ENCODE measurements at regions not wholly inside any gene's neighbourhood (a gene's known extent, or its start where the extent isn't known, plus 50 kb on each side); places are given as distances from the start of the nearest gene placed in this dataset.
"Not testable (repeated sequence)": the region's sequence is repeated elsewhere in the genome, so short reads cannot be mapped to it uniquely, and the experiment has no call there.

GRCh38 chr14:48266201-48266600, 590.8 kb upstream of the MDGA2 start:
- H3K9ac ChIP-seq (ENCODE audit: insufficient read depth, low read length, poor library complexity, severe bottlenecking); H3K36me3 ChIP-seq (replicated peaks in 1 of 2; ENCODE audit: control insufficient read depth in 1 of 2, insufficient read depth in 2 of 2, low read length in 2 of 2); H3K4me2 ChIP-seq (replicated peaks; ENCODE audit: extremely low read depth, low read length, poor library complexity, severe bottlenecking); H3K36me3 Mint-ChIP-seq; H3K27me3 Mint-ChIP-seq (ENCODE audit: low read depth in 3 of 3); H3K4me1 Mint-ChIP-seq; H3K4me3 Mint-ChIP-seq; H2AFZ ChIP-seq (ENCODE audit: insufficient read depth, low read depth, low read length, poor library complexity, severe bottlenecking); H3K79me2 ChIP-seq (ENCODE audit: insufficient read depth, low read length); H3K4me3 ChIP-seq (replicated peaks in 1 of 3; ENCODE audit: low read depth in 2 of 3, low read length in 3 of 3); DNase-seq; H3K27ac ChIP-seq (ENCODE audit: low read depth in 1 of 2, low read length in 2 of 2); H3K4me1 ChIP-seq (ENCODE audit: control insufficient read depth in 1 of 2, insufficient read depth in 2 of 2, low read length in 2 of 2); H3K27me3 ChIP-seq (ENCODE audit: control insufficient read depth in 2 of 2, insufficient read depth in 2 of 2, low read length in 2 of 2); H3K9me3 ChIP-seq (replicated peaks in 1 of 2; ENCODE audit: control insufficient read depth in 1 of 2, insufficient read depth in 1 of 2, low read length in 2 of 2); intact Hi-C loops (cut with micrococcal nuclease); H3K27ac Mint-ChIP-seq; H4K20me1 ChIP-seq (ENCODE audit: insufficient read depth, low read length): not testable (repeated sequence)
- H3K9me3 Mint-ChIP-seq = peaks cover 4 to 22% (median 11%) of the 10 kb centered on the region in 7 donors
- 80% methylated on average over 3 of the region's 5 CpGs for WGBS (ENCODE audit: insufficient coverage)

DNA sequence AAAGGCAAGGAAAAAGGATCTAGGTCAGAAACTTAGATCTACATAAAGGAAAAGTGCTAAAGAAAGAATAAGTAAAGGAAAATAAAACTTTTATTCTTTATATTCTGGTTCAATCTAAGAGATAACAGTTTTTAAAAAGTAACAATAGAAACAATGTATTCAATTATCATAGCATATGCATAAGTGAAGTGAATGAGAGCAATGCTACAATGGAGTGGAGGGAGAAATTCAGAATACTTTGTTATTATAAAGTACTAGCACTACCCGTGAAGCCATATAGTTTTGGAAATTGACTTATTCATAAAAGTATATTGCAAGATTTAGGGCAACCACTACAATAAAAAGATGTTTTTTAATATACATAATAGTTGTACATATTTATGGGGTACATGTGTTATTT, 586.0 kb upstream of the MDGA2 start:
- Mint-ChIP-seq H3K36me3 (no peaks in the 10 kb centered on the region), H3K9me3 (peaks cover 5 to 22% (median 13%) of the 10 kb centered on the region in 7 donors), H3K27me3 (ENCODE audit: low read depth in 3 of 3) (peaks cover 0 to 1% (median 0%) of the 10 kb centered on the region in 3 donors), H3K27ac (no peak overlapping the region), H3K4me1 (no peaks in the 10 kb centered on the region), H3K4me3 (no peak overlapping the region)
- H2AFZ ChIP-seq (ENCODE audit: insufficient read depth, low read depth, low read length, poor library complexity, severe bottlenecking) = no peak overlapping the region
- no peaks in the 10 kb centered on the region for H3K36me3 ChIP-seq (replicated peaks in 1 of 2; ENCODE audit: control insufficient read depth in 1 of 2, insufficient read depth in 2 of 2, low read length in 2 of 2)
- no peak overlapping the region for H3K9ac ChIP-seq (ENCODE audit: insufficient read depth, low read length, poor library complexity, severe bottlenecking)
- no peak for TF ChIP-seq CTCF (IDR thresholded peaks at IDR 0.05)
- DNase-seq = no peak
- no peaks in the 10 kb centered on the region for H3K79me2 ChIP-seq (ENCODE audit: insufficient read depth, low read length)
- H3K4me3 ChIP-seq (replicated peaks in 1 of 3; ENCODE audit: low read depth in 2 of 3, low read length in 3 of 3) = no peak overlapping the region
- H3K27ac ChIP-seq (ENCODE audit: low read depth in 1 of 2, low read length in 2 of 2) = no peak overlapping the region
- WGBS (ENCODE audit: insufficient coverage) = no CpG with 5 or more reads among the region's 1 CpG
- H3K27me3 ChIP-seq (ENCODE audit: control insufficient read depth in 2 of 2, insufficient read depth in 2 of 2, low read length in 2 of 2) = no peaks in the 10 kb centered on the region
- intact Hi-C loops (cut with micrococcal nuclease) = no loop called here
- no peaks in the 10 kb centered on the region for H4K20me1 ChIP-seq (ENCODE audit: insufficient read depth, low read length)
- no peak overlapping the region for H3K4me2 ChIP-seq (replicated peaks; ENCODE audit: extremely low read depth, low read length, poor library complexity, severe bottlenecking)
- H3K9me3 ChIP-seq (replicated peaks in 1 of 2; ENCODE audit: control insufficient read depth in 1 of 2, insufficient read depth in 1 of 2, low read length in 2 of 2) = peaks cover 5 to 8% of the 10 kb centered on the region in 2 donors
- no peaks in the 10 kb centered on the region for H3K4me1 ChIP-seq (ENCODE audit: control insufficient read depth in 1 of 2, insufficient read depth in 2 of 2, low read length in 2 of 2)

GRCh38 chr14:48260394-48261295, 585.2 kb upstream of the MDGA2 start:
- intact Hi-C loops (cut with micrococcal nuclease); H4K20me1 ChIP-seq (ENCODE audit: insufficient read depth, low read length); H3K36me3 Mint-ChIP-seq; H3K27ac ChIP-seq (ENCODE audit: low read depth in 1 of 2, low read length in 2 of 2); H3K4me3 ChIP-seq (replicated peaks in 1 of 3; ENCODE audit: low read depth in 2 of 3, low read length in 3 of 3); H2AFZ ChIP-seq (ENCODE audit: insufficient read depth, low read depth, low read length, poor library complexity, severe bottlenecking); H3K9me3 ChIP-seq (replicated peaks in 1 of 2; ENCODE audit: control insufficient read depth in 1 of 2, insufficient read depth in 1 of 2, low read length in 2 of 2); H3K4me3 Mint-ChIP-seq; H3K27me3 Mint-ChIP-seq (ENCODE audit: low read depth in 3 of 3); H3K79me2 ChIP-seq (ENCODE audit: insufficient read depth, low read length); DNase-seq; H3K27me3 ChIP-seq (ENCODE audit: control insufficient read depth in 2 of 2, insufficient read depth in 2 of 2, low read length in 2 of 2); H3K4me2 ChIP-seq (replicated peaks; ENCODE audit: extremely low read depth, low read length, poor library complexity, severe bottlenecking); H3K4me1 Mint-ChIP-seq; H3K4me1 ChIP-seq (ENCODE audit: control insufficient read depth in 1 of 2, insufficient read depth in 2 of 2, low read length in 2 of 2); H3K9ac ChIP-seq (ENCODE audit: insufficient read depth, low read length, poor library complexity, severe bottlenecking); H3K36me3 ChIP-seq (replicated peaks in 1 of 2; ENCODE audit: control insufficient read depth in 1 of 2, insufficient read depth in 2 of 2, low read length in 2 of 2); H3K27ac Mint-ChIP-seq: not testable (repeated sequence)
- H3K9me3 Mint-ChIP-seq = peaks cover 5 to 18% (median 12%) of the 10 kb centered on the region in 7 donors
- 100% methylated on average over 2 of the region's 10 CpGs for WGBS (ENCODE audit: insufficient coverage)

DNA sequence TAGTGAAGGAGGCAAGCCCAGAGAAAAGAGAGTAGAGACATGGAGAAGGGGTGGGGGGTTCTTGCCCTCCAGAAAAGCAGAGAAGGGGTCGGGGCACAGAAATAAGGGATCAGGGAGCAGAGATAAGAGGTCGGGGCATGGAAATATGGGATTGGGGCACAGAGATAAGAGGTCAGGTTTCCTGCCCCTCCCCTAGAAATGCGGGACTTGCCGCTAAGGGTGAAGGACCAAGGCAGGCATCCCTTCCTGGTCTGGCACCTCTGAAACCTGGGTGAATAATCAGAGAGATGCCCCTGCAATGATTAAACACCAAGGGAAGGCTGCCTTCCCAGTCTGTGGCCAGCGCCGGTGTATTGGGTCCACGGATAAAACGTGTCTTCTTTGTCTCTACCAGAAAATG, 584.5 kb upstream of the MDGA2 start:
- H3K27me3 Mint-ChIP-seq (ENCODE audit: low read depth in 3 of 3); H3K4me3 ChIP-seq (replicated peaks in 1 of 3; ENCODE audit: low read depth in 2 of 3, low read length in 3 of 3); H3K9me3 ChIP-seq (replicated peaks in 1 of 2; ENCODE audit: control insufficient read depth in 1 of 2, insufficient read depth in 1 of 2, low read length in 2 of 2); H3K27ac ChIP-seq (ENCODE audit: low read depth in 1 of 2, low read length in 2 of 2); H3K4me3 Mint-ChIP-seq; H3K27me3 ChIP-seq (ENCODE audit: control insufficient read depth in 2 of 2, insufficient read depth in 2 of 2, low read length in 2 of 2); H3K79me2 ChIP-seq (ENCODE audit: insufficient read depth, low read length); H4K20me1 ChIP-seq (ENCODE audit: insufficient read depth, low read length); intact Hi-C loops (cut with micrococcal nuclease); DNase-seq; H3K4me1 ChIP-seq (ENCODE audit: control insufficient read depth in 1 of 2, insufficient read depth in 2 of 2, low read length in 2 of 2); H3K4me2 ChIP-seq (replicated peaks; ENCODE audit: extremely low read depth, low read length, poor library complexity, severe bottlenecking); H3K36me3 Mint-ChIP-seq; H2AFZ ChIP-seq (ENCODE audit: insufficient read depth, low read depth, low read length, poor library complexity, severe bottlenecking); H3K9ac ChIP-seq (ENCODE audit: insufficient read depth, low read length, poor library complexity, severe bottlenecking); H3K4me1 Mint-ChIP-seq; H3K27ac Mint-ChIP-seq; H3K36me3 ChIP-seq (replicated peaks in 1 of 2; ENCODE audit: control insufficient read depth in 1 of 2, insufficient read depth in 2 of 2, low read length in 2 of 2): not testable (repeated sequence)
- peaks cover 5 to 19% (median 14%) of the 10 kb centered on the region in 7 donors for H3K9me3 Mint-ChIP-seq
- 86% methylated on average over 8 of the region's 8 CpGs for WGBS (ENCODE audit: insufficient coverage)
